RWPE2 (cell line): ENCODE measurements at regions not wholly inside any gene's neighbourhood (a gene's known extent, or its start where the extent isn't known, plus 50 kb on each side); places are given as distances from the start of the nearest gene placed in this dataset.
A peak's percentile ranks its signal among the peaks of the same experiment; 100 is the strongest.

Experiments used
- ATAC-seq: fragments of 200-7000 bp; cut with Tn5 transposase; 3 replicates; pipeline ENCODE4 v1.9.1; 2021; ENCODE audit warnings: low read depth
- DNase-seq: peaks from one replicate; pipeline ENCODE4 v3.0.0-alpha.2; 2020; ENCODE audit warnings: low spot score
- H3K27ac ChIP-seq: fragments of 450-650 bp; 2 replicates; pipeline ENCODE4 v1.5.1; 2017; ENCODE audit warnings: mild to moderate bottlenecking; ENCODE audit not compliant: poor library complexity, severe bottlenecking
- H3K27me3 ChIP-seq: fragments of 250-450 bp; sonication (Bioruptor Pico); 2 replicates; pipeline ENCODE4 v1.5.1; 2021; ENCODE audit warnings: mild to moderate bottlenecking, moderate library complexity; ENCODE audit not compliant: insufficient read depth, poor library complexity, severe bottlenecking
- H3K36me3 ChIP-seq: fragments of 250-450 bp; sonication (Bioruptor Pico); 2 replicates; pipeline ENCODE4 v1.5.1; 2020; ENCODE audit warnings: low read depth, mild to moderate bottlenecking, moderate library complexity
- H3K4me1 ChIP-seq: fragments of 250-450 bp; sonication (Bioruptor Pico); 2 replicates; pipeline ENCODE4 v1.5.1; 2021; ENCODE audit warnings: mild to moderate bottlenecking, moderate library complexity; ENCODE audit not compliant: insufficient read depth, poor library complexity, severe bottlenecking
- H3K4me3 ChIP-seq: fragments of 250-450 bp; sonication (Bioruptor Pico); 2 replicates; pipeline ENCODE4 v1.5.1; 2021; ENCODE audit warnings: mild to moderate bottlenecking, moderate library complexity; ENCODE audit not compliant: severe bottlenecking
- H3K9me3 ChIP-seq: fragments of 250-450 bp; sonication (Bioruptor Pico); 2 replicates; pipeline ENCODE4 v1.5.1; 2021; ENCODE audit warnings: mild to moderate bottlenecking, moderate library complexity; ENCODE audit not compliant: severe bottlenecking
- CTCF ChIP-seq: fragments of 450-650 bp; IDR thresholded peaks from one replicate; pipeline ENCODE4 v1.5.1; 2017; ENCODE audit warnings: mild to moderate bottlenecking, moderate library complexity; ENCODE audit not compliant: poor library complexity, severe bottlenecking

- no peak for DNase-seq
- H3K27me3 ChIP-seq, result no peaks in the 10 kb centered on the region
- no peaks in the 10 kb centered on the region for H3K36me3 ChIP-seq
- no peak for TF ChIP-seq CTCF
- ATAC-seq, result no peak
- peaks cover 6% of the 10 kb centered on the region for H3K4me1 ChIP-seq
- no peak overlapping the region for H3K4me3 ChIP-seq
- H3K9me3 ChIP-seq, result no peaks in the 10 kb centered on the region
- no peak overlapping the region for H3K27ac ChIP-seq
Measured at GRCh38 chr4:19497705-19498104, 754.0 kb upstream of the SLIT2 start.

- H3K27ac ChIP-seq, result no peak overlapping the region
- ATAC-seq (no peak), DNase-seq (no peak)
- peaks cover 6% of the 10 kb centered on the region for H3K4me1 ChIP-seq
- no peak overlapping the region for H3K4me3 ChIP-seq
- H3K36me3 ChIP-seq, result no peaks in the 10 kb centered on the region
- no peaks in the 10 kb centered on the region for H3K27me3 ChIP-seq
- no peak for TF ChIP-seq CTCF
- H3K9me3 ChIP-seq, result no peaks in the 10 kb centered on the region
Measured at GRCh38 chr4:19496756-19497155, 754.9 kb upstream of the SLIT2 start.

GRCh38 chr4:19494961-19495360 lies 756.7 kb upstream of the SLIT2 start:
- H3K4me1 ChIP-seq, result peaks cover 6% of the 10 kb centered on the region
- H3K36me3 ChIP-seq, result no peaks in the 10 kb centered on the region
- H3K9me3 ChIP-seq, result no peaks in the 10 kb centered on the region
- no peaks in the 10 kb centered on the region for H3K27me3 ChIP-seq
- ATAC-seq, result peak; percentile 66; the same call in 2 of the 3 replicates
- no peak for DNase-seq
- H3K27ac ChIP-seq, result no peak overlapping the region
- TF ChIP-seq CTCF, result no peak
- no peak overlapping the region for H3K4me3 ChIP-seq

- Histone ChIP-seq H3K4me3 (no peak overlapping the region), H3K36me3 (no peaks in the 10 kb centered on the region), H3K4me1 (peaks cover 6% of the 10 kb centered on the region), H3K9me3 (no peaks in the 10 kb centered on the region), H3K27ac (no peak overlapping the region), H3K27me3 (no peaks in the 10 kb centered on the region)
- DNase-seq, result no peak
- TF ChIP-seq CTCF, result no peak
- 0 out of 3 replicates have a peak, but pooled peaks have one; percentile 29 for ATAC-seq
Measured at GRCh38 chr4:19492606-19493005, 759.1 kb upstream of the SLIT2 start.

GRCh38 chr4:19486400-19486799 lies 765.3 kb upstream of the SLIT2 start:
- peak; percentile 70 for TF ChIP-seq CTCF
- H3K4me3 ChIP-seq, result no peak overlapping the region
- no peaks in the 10 kb centered on the region for H3K9me3 ChIP-seq
- peak; percentile 70 for ATAC-seq
- H3K36me3 ChIP-seq, result no peaks in the 10 kb centered on the region
- H3K27me3 ChIP-seq, result no peaks in the 10 kb centered on the region
- H3K4me1 ChIP-seq, result no peaks in the 10 kb centered on the region
- H3K27ac ChIP-seq, result no peak overlapping the region
- DNase-seq, result no peak
